Calu3 (cell line): ENCODE measurements at regions not wholly inside any gene's neighbourhood (a gene's known extent, or its start where the extent isn't known, plus 50 kb on each side); places are given as distances from the start of the nearest gene placed in this dataset.

ENCODE experiments used
- BruUV-seq: library from RNA; stranded (reverse); fragments of 400-500 nt; replicated peaks from 2 replicates; lab custom pipeline; 2021; lab: Mats Ljungman, UMichigan
- CTCF ChIA-PET: fragments of 300-600 bp; sonication (Branson Sonifier 250); formaldehyde crosslinking; loops from one replicate; lab custom pipeline; 2022; ENCODE audit warnings: antibody characterized with exemption; lab: Charles Lee
- DNase-seq: peaks from one replicate; pipeline ENCODE4 v3.0.0; 2022
- H3K27ac Mint-ChIP-seq: one replicate; pipeline ENCODE4 v1.8.0; 2022; ENCODE audit warnings: mixed read lengths; ENCODE audit not compliant: unreplicated experiment
- H3K27me3 Mint-ChIP-seq: one replicate; pipeline ENCODE4 v1.8.0; 2022; ENCODE audit warnings: mixed read lengths; ENCODE audit not compliant: unreplicated experiment
- H3K36me3 Mint-ChIP-seq: one replicate; pipeline ENCODE4 v1.8.0; 2022; ENCODE audit warnings: mild to moderate bottlenecking, moderate library complexity, mixed read lengths; ENCODE audit not compliant: insufficient read depth, unreplicated experiment
- H3K4me1 Mint-ChIP-seq: one replicate; pipeline ENCODE4 v1.8.0; 2022; ENCODE audit warnings: mild to moderate bottlenecking, low read depth, mixed read lengths; ENCODE audit not compliant: unreplicated experiment
- H3K4me3 Mint-ChIP-seq: one replicate; pipeline ENCODE4 v1.8.0; 2022; ENCODE audit warnings: mild to moderate bottlenecking, low read depth, moderate library complexity, mixed read lengths; ENCODE audit not compliant: unreplicated experiment
- H3K9me3 Mint-ChIP-seq: one replicate; pipeline ENCODE4 v1.8.0; 2022; ENCODE audit warnings: low read depth, mixed read lengths; ENCODE audit not compliant: unreplicated experiment
- intact Hi-C: fragments of 100-400 bp; cut with micrococcal nuclease; formaldehyde crosslinking; loops from one replicate; pipeline ENCODE4 v1.10.0; 2022; ENCODE audit not compliant: unreplicated experiment
- TF ChIP-seq, protein P1 (sequence below): fragments of 200-600 bp; IDR thresholded peaks from one replicate; pipeline ENCODE4 v1.8.0; 2022; ENCODE audit warnings: antibody characterized with exemption; ENCODE audit not compliant: unreplicated experiment

DNA sequence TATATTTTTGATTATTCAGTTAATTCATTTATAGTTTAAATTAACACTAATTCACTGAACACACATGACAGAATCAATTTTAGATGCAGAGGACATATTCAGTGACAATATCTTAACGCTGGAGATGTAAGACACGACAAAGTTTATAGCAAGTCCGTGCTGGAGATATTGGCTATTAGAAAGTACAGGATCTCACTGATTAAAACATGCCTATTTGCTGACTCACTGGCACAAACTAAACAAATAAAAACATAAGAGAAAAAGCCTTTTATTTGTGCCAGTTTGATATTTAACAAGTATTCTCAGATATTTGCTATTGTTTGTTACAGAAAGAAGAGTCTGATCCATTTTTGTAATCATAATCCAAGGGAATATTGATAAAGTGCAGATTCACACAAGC lies 1122.9 kb upstream of the B3GALT2 start:
- peaks cover 11% of the 10 kb centered on the region for H3K4me1 Mint-ChIP-seq
- BruUV-seq = no TSS peak
- H3K27ac Mint-ChIP-seq = peak overlapping the region; percentile 61
- CTCF ChIA-PET = no interaction called here
- no peak overlapping the region for H3K4me3 Mint-ChIP-seq
- H3K36me3 Mint-ChIP-seq = no peaks in the 10 kb centered on the region
- H3K27me3 Mint-ChIP-seq = no peaks in the 10 kb centered on the region
- intact Hi-C loops = no loop called here
- no peak for DNase-seq
- TF ChIP-seq, protein P1, sequence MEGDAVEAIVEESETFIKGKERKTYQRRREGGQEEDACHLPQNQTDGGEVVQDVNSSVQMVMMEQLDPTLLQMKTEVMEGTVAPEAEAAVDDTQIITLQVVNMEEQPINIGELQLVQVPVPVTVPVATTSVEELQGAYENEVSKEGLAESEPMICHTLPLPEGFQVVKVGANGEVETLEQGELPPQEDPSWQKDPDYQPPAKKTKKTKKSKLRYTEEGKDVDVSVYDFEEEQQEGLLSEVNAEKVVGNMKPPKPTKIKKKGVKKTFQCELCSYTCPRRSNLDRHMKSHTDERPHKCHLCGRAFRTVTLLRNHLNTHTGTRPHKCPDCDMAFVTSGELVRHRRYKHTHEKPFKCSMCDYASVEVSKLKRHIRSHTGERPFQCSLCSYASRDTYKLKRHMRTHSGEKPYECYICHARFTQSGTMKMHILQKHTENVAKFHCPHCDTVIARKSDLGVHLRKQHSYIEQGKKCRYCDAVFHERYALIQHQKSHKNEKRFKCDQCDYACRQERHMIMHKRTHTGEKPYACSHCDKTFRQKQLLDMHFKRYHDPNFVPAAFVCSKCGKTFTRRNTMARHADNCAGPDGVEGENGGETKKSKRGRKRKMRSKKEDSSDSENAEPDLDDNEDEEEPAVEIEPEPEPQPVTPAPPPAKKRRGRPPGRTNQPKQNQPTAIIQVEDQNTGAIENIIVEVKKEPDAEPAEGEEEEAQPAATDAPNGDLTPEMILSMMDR = no peak
- H3K9me3 Mint-ChIP-seq = no peaks in the 10 kb centered on the region

DNA sequence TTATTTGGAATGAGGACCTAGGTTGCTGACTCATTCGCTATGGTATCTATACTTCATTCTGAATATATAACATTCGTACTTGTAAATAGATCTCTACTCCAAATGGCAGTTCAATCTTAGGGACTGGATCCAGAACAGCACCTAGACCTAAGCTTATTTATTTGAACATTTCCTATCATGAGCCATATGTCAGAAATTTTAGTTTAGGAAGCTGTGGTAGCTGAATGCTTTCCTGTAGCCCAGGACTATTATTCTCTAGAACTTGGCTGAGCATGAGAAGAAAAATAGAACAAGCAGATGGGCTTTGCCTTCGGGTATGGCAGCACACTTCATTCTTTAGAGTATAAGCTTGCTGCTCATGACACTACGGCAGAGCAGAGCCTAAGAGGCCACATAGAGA lies 1114.4 kb upstream of the B3GALT2 start:
- no peak for DNase-seq
- intact Hi-C loops = no loop called here
- Mint-ChIP-seq H3K4me1 (peaks cover 13% of the 10 kb centered on the region), H3K36me3 (no peaks in the 10 kb centered on the region), H3K27ac (no peak overlapping the region), H3K27me3 (no peaks in the 10 kb centered on the region), H3K9me3 (no peaks in the 10 kb centered on the region), H3K4me3 (no peak overlapping the region)
- TF ChIP-seq, protein P1 = no peak
- no TSS peak for BruUV-seq
- CTCF ChIA-PET = no interaction called here

DNA sequence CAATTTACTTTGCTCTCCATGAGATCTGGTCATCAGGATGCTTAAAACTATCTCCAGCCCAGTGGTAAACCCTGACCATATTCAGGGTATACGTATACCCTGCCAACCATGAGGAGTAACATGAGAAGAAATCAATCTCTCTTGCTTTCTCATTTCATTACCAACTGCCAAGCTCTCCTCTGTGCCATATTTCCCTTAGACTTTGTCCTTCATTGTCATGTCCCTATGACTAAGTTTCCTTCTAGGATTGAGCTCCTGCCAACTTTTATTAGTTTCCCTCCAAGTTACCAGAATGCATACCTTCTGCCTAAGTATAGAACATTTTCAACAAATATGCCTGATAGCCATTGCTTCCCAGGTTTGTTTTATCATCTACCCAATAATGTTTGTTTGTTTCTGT lies 1113.9 kb upstream of the B3GALT2 start:
- no peak overlapping the region for H3K27ac Mint-ChIP-seq
- H3K27me3 Mint-ChIP-seq = no peaks in the 10 kb centered on the region
- H3K9me3 Mint-ChIP-seq = no peaks in the 10 kb centered on the region
- no peaks in the 10 kb centered on the region for H3K36me3 Mint-ChIP-seq
- DNase-seq = no peak
- intact Hi-C loops = no loop called here
- H3K4me3 Mint-ChIP-seq = no peak overlapping the region
- H3K4me1 Mint-ChIP-seq = peaks cover 13% of the 10 kb centered on the region
- CTCF ChIA-PET = no interaction called here
- TF ChIP-seq, protein P1 = no peak
- no TSS peak for BruUV-seq

DNA sequence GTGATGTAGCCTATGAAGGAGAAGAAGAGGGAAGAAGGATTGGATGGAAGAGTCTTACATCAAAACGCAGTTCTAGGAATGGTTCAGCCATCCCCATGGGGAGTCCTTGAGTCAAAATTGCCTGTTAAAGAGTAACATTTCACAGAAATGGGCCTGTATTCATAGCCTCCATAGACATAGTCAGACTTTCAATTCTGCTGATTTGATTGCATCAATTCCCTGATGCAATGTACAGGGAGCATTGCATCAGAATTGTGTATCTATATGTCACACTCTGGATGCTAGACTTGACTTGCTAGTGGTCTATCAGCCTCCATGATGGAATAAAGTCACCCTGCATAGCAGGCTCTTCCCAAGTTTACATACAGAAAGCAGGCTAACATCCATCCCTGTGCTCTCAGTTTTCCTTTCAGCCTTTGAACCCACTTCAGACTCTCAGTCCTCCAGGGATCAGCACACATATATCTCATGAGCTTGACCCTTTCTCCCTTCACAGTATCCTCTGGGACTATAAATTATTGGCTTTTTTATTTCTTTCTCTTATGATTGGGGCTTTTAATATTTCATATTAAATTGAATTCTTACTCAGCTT lies 1111.7 kb upstream of the B3GALT2 start:
- intact Hi-C loops = loop anchor here (5.0 to 10.0 kb wide), 2 partner anchors 196 to 513 kb away; no protein-coding TSS in a partner anchor
- H3K9me3 Mint-ChIP-seq = no peaks in the 10 kb centered on the region
- no peak for DNase-seq
- CTCF ChIA-PET = no interaction called here
- H3K36me3 Mint-ChIP-seq = no peaks in the 10 kb centered on the region
- TF ChIP-seq, protein P1 = no peak
- H3K4me1 Mint-ChIP-seq = peaks cover 13% of the 10 kb centered on the region
- no TSS peak for BruUV-seq
- no peak overlapping the region for H3K4me3 Mint-ChIP-seq
- no peaks in the 10 kb centered on the region for H3K27me3 Mint-ChIP-seq
- H3K27ac Mint-ChIP-seq = no peak overlapping the region
